ENCODE measurements at regions not wholly inside any gene's neighbourhood (a gene's known extent, or its start where the extent isn't known, plus 50 kb on each side); places are given as distances from the start of the nearest gene placed in this dataset.

DNA sequence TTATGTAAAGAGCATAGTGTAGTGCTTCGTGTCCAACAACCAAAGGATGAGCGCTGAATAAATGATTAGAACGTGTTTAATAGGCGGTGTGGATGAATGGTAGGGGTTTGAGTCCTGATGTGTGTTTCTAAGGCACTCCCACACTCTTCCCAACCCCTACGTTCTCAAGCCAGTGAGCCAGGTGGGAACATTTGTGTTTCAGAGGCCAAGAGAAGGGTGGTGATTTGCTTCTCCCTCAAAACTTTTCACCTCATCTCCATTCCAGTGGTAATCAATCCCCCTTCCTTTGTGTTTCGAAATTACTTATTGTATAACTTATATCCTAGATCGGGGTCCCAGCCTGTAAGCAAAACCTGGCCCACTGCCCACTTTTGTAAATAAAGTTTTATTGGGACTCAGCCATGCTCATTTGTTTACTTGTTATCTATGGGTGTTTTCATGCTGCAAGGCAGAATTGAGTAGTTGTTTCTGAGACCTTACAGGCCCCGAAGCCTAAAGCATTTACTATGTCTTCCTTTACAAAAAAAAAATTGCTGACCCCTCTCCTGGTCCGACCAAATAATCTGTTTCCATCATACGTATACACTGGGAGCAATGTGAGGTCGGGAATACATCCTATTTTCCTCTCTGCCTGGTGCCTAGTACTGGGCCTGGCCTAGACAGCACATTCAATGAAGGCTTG lies 150.8 kb upstream of the MYCN start:
- Histone ChIP-seq H3K36me3 (ENCODE audit: control insufficient read depth, insufficient read depth, low read length) (no peaks in the 10 kb centered on the region), H3K9me3 (ENCODE audit: control insufficient read depth, insufficient read depth, low read length) (no peaks in the 10 kb centered on the region), H3K4me1 (ENCODE audit: control insufficient read depth, insufficient read depth, low read length) (no peaks in the 10 kb centered on the region), H3K27me3 (ENCODE audit: control insufficient read depth, insufficient read depth, low read length) (no peaks in the 10 kb centered on the region), H3K27ac (ENCODE audit: low read length) (no peak overlapping the region), H3K4me3 (ENCODE audit: low read length) (no peak overlapping the region)
- Mint-ChIP-seq H3K36me3 (no peaks in the 10 kb centered on the region), H3K27me3 (ENCODE audit: low read depth in 2 of 2) (no peaks in the 10 kb centered on the region), H3K4me3 (no peak overlapping the region), H3K4me1 (no peaks in the 10 kb centered on the region), H3K27ac (no peak overlapping the region), H3K9me3 (peaks cover 0 to 3% of the 10 kb centered on the region in 2 donors)
- intact Hi-C loops (cut with micrococcal nuclease) = no loop called here
- WGBS (ENCODE audit: insufficient coverage) = 90% methylated on average over 8 of the region's 11 CpGs
- no peak for DNase-seq
- ATAC-seq = no peak
- TF ChIP-seq, protein P1, sequence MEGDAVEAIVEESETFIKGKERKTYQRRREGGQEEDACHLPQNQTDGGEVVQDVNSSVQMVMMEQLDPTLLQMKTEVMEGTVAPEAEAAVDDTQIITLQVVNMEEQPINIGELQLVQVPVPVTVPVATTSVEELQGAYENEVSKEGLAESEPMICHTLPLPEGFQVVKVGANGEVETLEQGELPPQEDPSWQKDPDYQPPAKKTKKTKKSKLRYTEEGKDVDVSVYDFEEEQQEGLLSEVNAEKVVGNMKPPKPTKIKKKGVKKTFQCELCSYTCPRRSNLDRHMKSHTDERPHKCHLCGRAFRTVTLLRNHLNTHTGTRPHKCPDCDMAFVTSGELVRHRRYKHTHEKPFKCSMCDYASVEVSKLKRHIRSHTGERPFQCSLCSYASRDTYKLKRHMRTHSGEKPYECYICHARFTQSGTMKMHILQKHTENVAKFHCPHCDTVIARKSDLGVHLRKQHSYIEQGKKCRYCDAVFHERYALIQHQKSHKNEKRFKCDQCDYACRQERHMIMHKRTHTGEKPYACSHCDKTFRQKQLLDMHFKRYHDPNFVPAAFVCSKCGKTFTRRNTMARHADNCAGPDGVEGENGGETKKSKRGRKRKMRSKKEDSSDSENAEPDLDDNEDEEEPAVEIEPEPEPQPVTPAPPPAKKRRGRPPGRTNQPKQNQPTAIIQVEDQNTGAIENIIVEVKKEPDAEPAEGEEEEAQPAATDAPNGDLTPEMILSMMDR (IDR thresholded peaks at IDR 0.05) = no peak

DNA sequence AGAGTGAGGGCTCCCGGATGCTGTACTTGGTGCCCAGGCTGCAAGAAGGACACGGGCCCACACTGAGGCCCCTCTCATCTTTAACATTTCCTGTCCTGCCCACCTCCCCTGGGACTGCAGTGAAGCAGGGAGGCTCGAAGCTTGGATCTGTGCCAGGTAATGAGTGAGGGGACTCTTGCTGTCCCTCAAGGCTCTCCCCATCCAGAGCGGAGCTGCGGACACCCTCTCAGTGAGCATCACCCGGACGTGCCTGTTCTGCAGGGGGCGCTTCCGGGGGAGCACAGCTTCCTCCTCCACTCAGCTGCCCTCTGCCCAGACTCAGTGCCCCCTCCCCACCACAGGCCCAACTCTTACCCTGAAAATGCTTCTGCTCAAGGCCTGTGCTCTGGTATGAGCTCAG lies 150.0 kb upstream of the MYCN start:
- TF ChIP-seq, protein P1 (IDR thresholded peaks at IDR 0.05) = no peak
- DNase-seq (no peak), ATAC-seq (no peak)
- no peaks in the 10 kb centered on the region for H3K36me3 ChIP-seq (ENCODE audit: control insufficient read depth, insufficient read depth, low read length)
- Mint-ChIP-seq H3K4me3 (no peak overlapping the region), H3K9me3 (peaks cover 0 to 3% of the 10 kb centered on the region in 2 donors), H3K36me3 (no peaks in the 10 kb centered on the region), H3K4me1 (no peaks in the 10 kb centered on the region), H3K27ac (no peak overlapping the region), H3K27me3 (ENCODE audit: low read depth in 2 of 2) (peaks cover 0 to 2% of the 10 kb centered on the region in 2 donors)
- no peaks in the 10 kb centered on the region for H3K4me1 ChIP-seq (ENCODE audit: control insufficient read depth, insufficient read depth, low read length)
- intact Hi-C loops (cut with micrococcal nuclease) = no loop called here
- H3K4me3 ChIP-seq (ENCODE audit: low read length) = no peak overlapping the region
- H3K9me3 ChIP-seq (ENCODE audit: control insufficient read depth, insufficient read depth, low read length) = no peaks in the 10 kb centered on the region
- H3K27ac ChIP-seq (ENCODE audit: low read length) = no peak overlapping the region
- no peaks in the 10 kb centered on the region for H3K27me3 ChIP-seq (ENCODE audit: control insufficient read depth, insufficient read depth, low read length)
- 82% methylated on average over 8 of the region's 9 CpGs for WGBS (ENCODE audit: insufficient coverage)

DNA sequence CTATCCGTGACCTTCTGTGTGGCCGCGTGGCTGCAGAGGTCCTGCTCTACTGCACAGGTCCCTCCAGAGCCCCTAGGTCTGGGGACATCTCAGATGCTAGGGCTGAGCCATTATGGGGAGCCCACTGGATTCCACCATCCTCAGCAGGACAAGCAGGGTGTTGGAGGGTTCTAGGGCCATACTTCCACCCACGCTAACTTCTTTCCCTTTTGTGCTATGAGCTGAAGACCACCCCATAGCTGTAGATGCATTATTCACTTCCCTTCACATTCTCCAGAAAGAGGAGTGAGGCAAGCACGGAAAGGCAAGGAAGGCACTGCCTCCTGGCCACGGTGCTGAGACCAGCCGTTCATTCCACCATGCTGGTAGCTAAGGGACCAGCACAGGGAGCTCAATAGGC lies 149.5 kb upstream of the MYCN start:
- ATAC-seq (no peak), DNase-seq (no peak)
- intact Hi-C loops (cut with micrococcal nuclease) = no loop called here
- H3K4me3 Mint-ChIP-seq = no peak overlapping the region
- H3K27me3 ChIP-seq (ENCODE audit: control insufficient read depth, insufficient read depth, low read length) = no peaks in the 10 kb centered on the region
- WGBS (ENCODE audit: insufficient coverage) = 93% methylated on average over 7 of the region's 7 CpGs
- TF ChIP-seq, protein P1 (IDR thresholded peaks at IDR 0.05) = no peak
- no peak overlapping the region for H3K27ac ChIP-seq (ENCODE audit: low read length)
- peaks cover 0 to 3% of the 10 kb centered on the region in 2 donors for H3K9me3 Mint-ChIP-seq
- peaks cover 0 to 4% of the 10 kb centered on the region in 2 donors for H3K27me3 Mint-ChIP-seq (ENCODE audit: low read depth in 2 of 2)
- no peaks in the 10 kb centered on the region for H3K4me1 ChIP-seq (ENCODE audit: control insufficient read depth, insufficient read depth, low read length)
- H3K4me3 ChIP-seq (ENCODE audit: low read length) = no peak overlapping the region
- no peaks in the 10 kb centered on the region for H3K36me3 ChIP-seq (ENCODE audit: control insufficient read depth, insufficient read depth, low read length)
- H3K4me1 Mint-ChIP-seq = no peaks in the 10 kb centered on the region
- no peak overlapping the region for H3K27ac Mint-ChIP-seq
- no peaks in the 10 kb centered on the region for H3K36me3 Mint-ChIP-seq
- no peaks in the 10 kb centered on the region for H3K9me3 ChIP-seq (ENCODE audit: control insufficient read depth, insufficient read depth, low read length)

DNA sequence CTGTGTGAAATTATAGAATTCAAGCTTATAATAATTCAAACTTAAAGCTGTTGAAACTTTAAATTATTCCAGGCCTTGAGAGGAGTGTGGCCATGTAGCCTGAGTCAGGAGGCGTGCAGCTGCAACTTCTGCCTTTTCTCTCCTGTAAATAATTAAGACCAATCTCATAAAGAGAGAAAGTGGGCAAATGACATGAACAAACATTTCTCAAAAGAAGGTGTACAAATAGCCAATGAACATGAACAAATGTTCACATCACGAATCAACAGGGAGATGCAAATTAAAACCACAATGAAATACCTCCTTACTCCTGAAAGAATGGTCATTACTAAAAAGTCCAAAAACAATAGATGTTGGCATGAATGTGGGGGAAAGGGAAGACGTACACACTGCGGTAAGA lies 149.1 kb upstream of the MYCN start:
- intact Hi-C loops (cut with micrococcal nuclease) = no loop called here
- DNase-seq (no peak), ATAC-seq (no peak)
- Histone ChIP-seq H3K4me1 (ENCODE audit: control insufficient read depth, insufficient read depth, low read length) (no peaks in the 10 kb centered on the region), H3K36me3 (ENCODE audit: control insufficient read depth, insufficient read depth, low read length) (no peaks in the 10 kb centered on the region), H3K27ac (ENCODE audit: low read length) (no peak overlapping the region), H3K9me3 (ENCODE audit: control insufficient read depth, insufficient read depth, low read length) (no peaks in the 10 kb centered on the region), H3K4me3 (ENCODE audit: low read length) (no peak overlapping the region), H3K27me3 (ENCODE audit: control insufficient read depth, insufficient read depth, low read length) (no peaks in the 10 kb centered on the region)
- TF ChIP-seq, protein P1 (IDR thresholded peaks at IDR 0.05) = no peak
- Mint-ChIP-seq H3K27ac (no peak overlapping the region), H3K36me3 (no peaks in the 10 kb centered on the region), H3K27me3 (ENCODE audit: low read depth in 2 of 2) (peaks cover 0 to 4% of the 10 kb centered on the region in 2 donors), H3K4me1 (no peaks in the 10 kb centered on the region), H3K9me3 (peaks cover 0 to 3% of the 10 kb centered on the region in 2 donors), H3K4me3 (no peak overlapping the region)
- 85% methylated on average over 4 of the region's 4 CpGs for WGBS (ENCODE audit: insufficient coverage)
